GM12892 (cell line): ENCODE measurements at regions not wholly inside any gene's neighbourhood (a gene's known extent, or its start where the extent isn't known, plus 50 kb on each side); places are given as distances from the start of the nearest gene placed in this dataset.

Experiments
- POLR2A ChIP-seq: IDR thresholded peaks from 2 replicates; pipeline ENCODE4 v1.6.1; 2011; ENCODE audit warnings: low read depth, low read length, control low read depth
- POLR2AphosphoS5 ChIP-seq: IDR thresholded peaks from 2 replicates; pipeline ENCODE4 v1.6.1; 2011; ENCODE audit warnings: low read depth, low read length, control low read depth

DNA sequence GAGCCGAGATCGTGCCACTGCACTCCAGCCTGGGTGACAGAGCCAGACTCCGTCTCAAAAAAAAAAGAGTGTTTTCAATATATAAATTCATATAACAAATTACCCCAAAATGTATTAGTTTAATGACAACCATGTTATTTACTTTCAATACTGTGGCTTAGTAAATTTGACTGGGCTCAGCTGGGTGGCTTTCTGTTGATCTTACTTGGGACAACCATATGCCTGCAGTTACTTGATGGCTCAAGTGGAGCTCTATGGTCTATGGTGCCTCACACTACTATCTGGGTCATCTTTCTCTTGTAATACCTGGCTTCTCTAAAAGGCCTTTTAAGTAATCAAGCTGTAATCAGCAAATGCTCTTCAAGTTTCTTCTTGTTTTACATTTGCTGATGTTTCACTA is 341.5 kb upstream of the SPHKAP start:
- TF ChIP-seq POLR2AphosphoS5: no peak
- no peak for TF ChIP-seq POLR2A
